22Rv1 (cell line): ENCODE measurements at regions not wholly inside any gene's neighbourhood (a gene's known extent, or its start where the extent isn't known, plus 50 kb on each side); places are given as distances from the start of the nearest gene placed in this dataset.

Experiments
- H3K27ac ChIP-seq: fragments of 450-650 bp; 2 replicates; pipeline ENCODE4 v1.5.1; 2017
- ZFX ChIP-seq: fragments of 450-650 bp; IDR thresholded peaks from 2 replicates; pipeline ENCODE4 v1.6.1; 2017; ENCODE audit warnings: antibody characterized with exemption, borderline replicate concordance
- TF ChIP-seq, protein P1 (sequence below): fragments of 450-650 bp; IDR thresholded peaks from 2 replicates; pipeline ENCODE4 v1.5.1; 2017; ENCODE audit warnings: mild to moderate bottlenecking

DNA sequence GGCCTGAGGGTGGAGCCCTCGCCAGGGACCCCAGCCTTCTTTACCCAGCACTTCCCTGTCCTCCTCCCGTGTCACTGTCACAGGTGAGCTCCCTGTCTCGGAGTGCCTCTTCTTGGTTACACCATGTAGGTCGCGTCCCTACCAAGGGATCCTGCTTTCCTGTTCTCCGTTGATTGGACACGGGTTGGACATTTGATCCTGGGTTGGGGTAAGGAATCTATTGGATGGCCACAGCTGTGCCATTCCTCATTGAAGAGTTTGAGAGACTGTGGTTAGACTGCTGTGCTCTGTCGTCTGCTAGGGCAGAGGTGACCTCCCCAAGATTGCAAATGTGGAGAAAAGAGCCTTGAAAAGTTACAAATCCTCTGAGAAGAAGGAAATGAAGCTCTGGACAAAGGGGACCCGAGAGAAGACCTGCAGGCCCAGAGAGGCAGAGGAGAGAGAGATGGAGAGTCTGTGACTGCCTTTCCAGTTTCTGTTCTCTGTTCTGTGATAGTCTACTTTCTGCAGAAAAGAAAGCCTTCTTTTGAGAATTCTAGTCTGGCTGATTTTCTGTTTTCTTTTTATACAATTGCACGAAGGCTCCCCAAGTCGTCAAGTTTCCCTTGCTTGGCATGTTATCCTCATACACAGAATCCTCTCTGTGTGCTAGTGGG is 325.7 kb upstream of the RGMA start:
- no peak for TF ChIP-seq ZFX
- TF ChIP-seq, protein P1, sequence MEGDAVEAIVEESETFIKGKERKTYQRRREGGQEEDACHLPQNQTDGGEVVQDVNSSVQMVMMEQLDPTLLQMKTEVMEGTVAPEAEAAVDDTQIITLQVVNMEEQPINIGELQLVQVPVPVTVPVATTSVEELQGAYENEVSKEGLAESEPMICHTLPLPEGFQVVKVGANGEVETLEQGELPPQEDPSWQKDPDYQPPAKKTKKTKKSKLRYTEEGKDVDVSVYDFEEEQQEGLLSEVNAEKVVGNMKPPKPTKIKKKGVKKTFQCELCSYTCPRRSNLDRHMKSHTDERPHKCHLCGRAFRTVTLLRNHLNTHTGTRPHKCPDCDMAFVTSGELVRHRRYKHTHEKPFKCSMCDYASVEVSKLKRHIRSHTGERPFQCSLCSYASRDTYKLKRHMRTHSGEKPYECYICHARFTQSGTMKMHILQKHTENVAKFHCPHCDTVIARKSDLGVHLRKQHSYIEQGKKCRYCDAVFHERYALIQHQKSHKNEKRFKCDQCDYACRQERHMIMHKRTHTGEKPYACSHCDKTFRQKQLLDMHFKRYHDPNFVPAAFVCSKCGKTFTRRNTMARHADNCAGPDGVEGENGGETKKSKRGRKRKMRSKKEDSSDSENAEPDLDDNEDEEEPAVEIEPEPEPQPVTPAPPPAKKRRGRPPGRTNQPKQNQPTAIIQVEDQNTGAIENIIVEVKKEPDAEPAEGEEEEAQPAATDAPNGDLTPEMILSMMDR: no peak
- no peak overlapping the region for H3K27ac ChIP-seq

DNA sequence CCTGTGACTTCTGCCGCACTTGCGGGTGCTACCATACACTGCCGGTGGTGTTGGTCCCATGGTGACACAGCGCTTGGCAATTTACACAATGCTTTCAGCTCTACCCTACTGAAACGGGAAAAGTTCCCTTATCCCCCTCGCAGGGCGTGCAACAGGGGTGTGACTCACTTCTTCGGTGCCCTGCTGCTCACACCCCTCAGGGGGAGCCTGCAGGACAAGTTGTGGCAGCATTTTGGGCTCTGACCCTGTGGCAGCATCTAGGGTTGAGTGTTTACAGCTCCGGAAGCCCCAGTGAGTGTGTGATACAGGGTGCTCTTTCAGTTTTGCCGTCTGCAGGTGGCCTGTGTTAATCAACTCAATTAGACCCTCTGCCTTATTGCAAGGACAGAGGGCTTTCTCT is 324.7 kb upstream of the RGMA start:
- TF ChIP-seq, protein P1: no peak
- TF ChIP-seq ZFX: no peak
- H3K27ac ChIP-seq: no peak overlapping the region

DNA sequence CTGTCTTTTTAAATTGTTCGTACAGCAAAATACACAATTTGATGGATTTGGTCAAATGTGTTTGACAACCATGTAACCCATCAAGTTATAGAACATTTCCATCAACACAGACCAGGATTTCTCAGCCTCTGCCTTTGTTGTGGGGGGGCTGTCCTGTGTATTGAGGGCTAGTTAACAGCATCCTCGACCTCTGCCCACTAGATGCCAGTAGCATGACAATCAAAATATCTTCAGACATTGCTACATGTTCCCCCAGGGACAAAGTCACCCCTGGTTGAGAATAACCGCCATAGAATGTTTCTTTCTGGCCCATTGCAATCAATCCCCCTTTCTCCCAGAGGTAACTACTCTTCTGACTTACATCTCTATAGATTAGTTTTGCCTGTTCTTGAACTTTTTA is 310.1 kb upstream of the RGMA start:
- TF ChIP-seq ZFX: no peak
- TF ChIP-seq, protein P1: no peak
- no peak overlapping the region for H3K27ac ChIP-seq

DNA sequence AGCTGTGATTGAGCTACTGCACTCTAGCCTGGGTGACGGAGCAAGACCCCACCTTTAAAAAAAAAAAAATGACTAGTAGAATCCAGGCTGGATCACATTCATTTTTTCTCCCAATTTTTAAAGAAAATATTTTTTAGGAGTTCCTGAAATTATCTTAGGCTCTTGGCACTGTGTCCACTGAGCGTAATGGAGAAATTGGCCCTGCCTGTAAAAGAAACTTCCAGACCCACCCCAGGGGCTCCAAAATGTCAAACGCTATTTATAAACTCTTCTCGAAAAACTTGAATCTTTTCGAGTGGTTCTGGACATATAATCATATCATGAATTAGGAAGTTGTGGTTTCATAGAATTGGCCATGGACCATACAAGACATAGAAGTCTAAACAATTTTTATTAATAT is 300.2 kb upstream of the RGMA start:
- no peak for TF ChIP-seq ZFX
- TF ChIP-seq, protein P1: no peak
- H3K27ac ChIP-seq: no peak overlapping the region

DNA sequence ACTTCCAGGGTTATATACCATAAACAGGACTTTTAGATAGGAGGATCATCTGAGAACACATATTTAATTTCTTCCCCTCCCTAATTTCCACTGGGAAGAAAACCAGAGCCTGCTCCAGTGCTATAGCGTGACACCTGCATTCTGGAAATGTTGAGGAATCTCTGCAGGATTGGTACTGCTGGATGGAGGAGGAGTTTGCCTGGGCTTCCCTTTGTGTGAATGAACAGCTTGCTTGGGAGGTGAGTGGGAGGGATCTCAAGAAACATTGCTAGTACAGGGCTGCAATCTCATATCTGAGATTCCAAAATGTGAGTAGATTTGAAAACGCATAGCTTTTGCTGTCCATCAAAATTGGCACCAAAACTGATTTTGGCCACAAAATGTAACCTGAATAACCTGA is 295.9 kb upstream of the RGMA start:
- no peak overlapping the region for H3K27ac ChIP-seq
- no peak for TF ChIP-seq ZFX
- TF ChIP-seq, protein P1: no peak

DNA sequence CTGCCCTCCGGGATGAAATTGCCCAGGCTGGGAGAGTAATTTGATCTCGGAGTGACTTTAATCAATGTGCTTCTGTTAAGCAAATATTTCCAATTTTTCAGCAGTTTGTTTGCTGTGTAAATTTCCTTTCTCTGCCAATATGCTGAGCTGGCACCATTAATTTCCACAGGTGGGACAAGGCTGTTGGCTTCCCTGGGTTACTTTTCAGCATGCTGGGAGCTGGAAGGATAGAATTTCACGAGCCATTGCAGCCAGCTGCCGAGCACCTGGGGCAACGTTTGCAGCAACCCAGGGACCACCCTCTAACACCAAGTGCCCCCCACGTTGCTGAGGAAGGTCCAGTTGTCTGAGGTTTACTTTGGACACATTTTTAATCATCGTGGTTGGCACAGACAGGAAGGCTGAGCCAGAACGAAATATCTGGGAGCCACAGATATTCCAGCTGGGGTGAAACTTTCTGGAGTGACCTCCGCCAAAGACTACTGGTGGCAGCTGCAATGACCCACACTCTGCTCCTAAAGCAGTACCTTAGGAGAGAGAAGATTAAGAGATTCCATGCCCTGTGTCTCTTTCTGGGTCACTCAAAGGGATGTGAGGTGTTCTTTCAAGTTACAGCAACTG is 293.3 kb upstream of the RGMA start:
- TF ChIP-seq ZFX: no peak
- TF ChIP-seq, protein P1: no peak
- no peak overlapping the region for H3K27ac ChIP-seq

DNA sequence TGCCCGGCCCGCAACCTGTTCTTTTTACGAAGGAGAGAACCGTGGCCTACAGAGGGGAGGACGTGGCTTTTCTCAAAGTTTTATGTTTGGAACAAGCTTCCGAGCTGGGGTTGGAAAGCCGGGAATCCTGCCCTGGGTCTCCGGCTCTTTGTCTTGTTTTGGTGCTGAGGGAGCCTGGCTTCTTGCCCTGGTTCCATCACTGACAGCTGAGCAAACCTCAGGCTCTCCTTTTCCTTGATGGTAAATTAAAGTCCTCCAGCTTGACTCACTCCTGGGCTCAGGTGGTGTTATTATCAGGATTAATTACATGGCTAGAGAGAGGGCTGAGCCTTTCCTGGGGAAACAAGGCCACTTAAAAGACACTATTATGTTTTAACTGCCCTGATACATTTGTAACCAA is 289.5 kb upstream of the RGMA start:
- TF ChIP-seq ZFX: no peak
- TF ChIP-seq, protein P1: no peak
- no peak overlapping the region for H3K27ac ChIP-seq
